GM23248 (cell line): ENCODE measurements at regions not wholly inside any gene's neighbourhood (a gene's known extent, or its start where the extent isn't known, plus 50 kb on each side); places are given as distances from the start of the nearest gene placed in this dataset.

ENCODE experiments used
- DNase-seq: peaks from one replicate; pipeline ENCODE4 v3.0.0-alpha.2; 2015
- H2AFZ ChIP-seq: fragments of 200-600 bp; sonication (generic); 2 replicates; pipeline ENCODE4 v1.6.1; 2016; ENCODE audit warnings: antibody characterized with exemption
- H3F3A ChIP-seq: fragments of 200-600 bp; sonication (generic); 2 replicates; pipeline ENCODE4 v1.6.1; 2016; ENCODE audit warnings: mild to moderate bottlenecking, antibody characterized with exemption, mixed run types; ENCODE audit not compliant: insufficient read depth
- H3K27ac ChIP-seq: fragments of 200-600 bp; sonication (generic); 2 replicates; pipeline ENCODE4 v1.5.1; 2016; ENCODE audit warnings: mild to moderate bottlenecking
- H3K27me3 ChIP-seq: fragments of 200-600 bp; sonication (generic); replicated peaks from 2 replicates; pipeline ENCODE4 v1.6.1; 2016; ENCODE audit warnings: mild to moderate bottlenecking; ENCODE audit not compliant: insufficient read depth
- H3K36me3 ChIP-seq: fragments of 200-600 bp; sonication (generic); 2 replicates; pipeline ENCODE4 v1.6.1; 2016; ENCODE audit warnings: low read depth, mild to moderate bottlenecking
- H3K4me1 ChIP-seq: fragments of 200-600 bp; sonication (generic); 2 replicates; pipeline ENCODE4 v1.6.1; 2016; ENCODE audit warnings: mild to moderate bottlenecking; ENCODE audit not compliant: insufficient read depth
- H3K4me2 ChIP-seq: fragments of 200-600 bp; sonication (generic); one replicate; pipeline ENCODE4 v1.6.1; 2016; ENCODE audit warnings: mild to moderate bottlenecking; ENCODE audit not compliant: unreplicated experiment
- H3K4me3 ChIP-seq: fragments of 200-600 bp; sonication (generic); 2 replicates; pipeline ENCODE4 v1.5.1; 2016; ENCODE audit warnings: mild to moderate bottlenecking
- H3K79me2 ChIP-seq: fragments of 200-600 bp; sonication (generic); 2 replicates; pipeline ENCODE4 v1.6.1; 2016; ENCODE audit warnings: mild to moderate bottlenecking; ENCODE audit not compliant: insufficient read depth
- H3K9ac ChIP-seq: fragments of 200-600 bp; sonication (generic); 2 replicates; pipeline ENCODE4 v1.6.1; 2016; ENCODE audit warnings: mild to moderate bottlenecking
- H3K9me2 ChIP-seq: fragments of 200-600 bp; sonication (generic); 2 replicates; pipeline ENCODE4 v1.6.1; 2016; ENCODE audit warnings: mixed run types, mild to moderate bottlenecking, moderate library complexity; ENCODE audit not compliant: insufficient read depth
- H3K9me3 ChIP-seq: fragments of 200-600 bp; sonication (generic); one replicate; pipeline ENCODE4 v1.6.1; 2017; ENCODE audit warnings: low read depth
- H4K20me1 ChIP-seq: fragments of 200-600 bp; sonication (generic); 2 replicates; pipeline ENCODE4 v1.6.0; 2016; ENCODE audit not compliant: insufficient read depth
- EZH2 ChIP-seq: fragments of 200-600 bp; sonication (generic); IDR thresholded peaks from 2 replicates; pipeline ENCODE4 v1.6.1; 2018; ENCODE audit warnings: antibody characterized with exemption, mild to moderate bottlenecking; ENCODE audit not compliant: insufficient read depth, poor library complexity, severe bottlenecking
- EZH2phosphoT487 ChIP-seq: fragments of 200-600 bp; sonication (generic); IDR thresholded peaks from 2 replicates; pipeline ENCODE4 v1.6.1; 2018; ENCODE audit warnings: antibody characterized with exemption, moderate library complexity, mild to moderate bottlenecking, low read depth; ENCODE audit not compliant: insufficient read depth
- WGBS, 2 experiments: methylation state at CpG; one replicate each; pipeline ENCODE4 v1.1.6; 2015 to 2017; ENCODE audit warnings: low lambda C conversion rate in 2 of 2, low coverage in 1 of 2; ENCODE audit errors: missing lambda C conversion rate in 2 of 2; 5-methylcytosine and 5-hydroxymethylcytosine counted together
- in situ Hi-C: fragments of 300-500 bp; cut with MboI; formaldehyde crosslinking; loops from 2 replicates; pipeline ENCODE4 v1.15.0; 2020

DNA sequence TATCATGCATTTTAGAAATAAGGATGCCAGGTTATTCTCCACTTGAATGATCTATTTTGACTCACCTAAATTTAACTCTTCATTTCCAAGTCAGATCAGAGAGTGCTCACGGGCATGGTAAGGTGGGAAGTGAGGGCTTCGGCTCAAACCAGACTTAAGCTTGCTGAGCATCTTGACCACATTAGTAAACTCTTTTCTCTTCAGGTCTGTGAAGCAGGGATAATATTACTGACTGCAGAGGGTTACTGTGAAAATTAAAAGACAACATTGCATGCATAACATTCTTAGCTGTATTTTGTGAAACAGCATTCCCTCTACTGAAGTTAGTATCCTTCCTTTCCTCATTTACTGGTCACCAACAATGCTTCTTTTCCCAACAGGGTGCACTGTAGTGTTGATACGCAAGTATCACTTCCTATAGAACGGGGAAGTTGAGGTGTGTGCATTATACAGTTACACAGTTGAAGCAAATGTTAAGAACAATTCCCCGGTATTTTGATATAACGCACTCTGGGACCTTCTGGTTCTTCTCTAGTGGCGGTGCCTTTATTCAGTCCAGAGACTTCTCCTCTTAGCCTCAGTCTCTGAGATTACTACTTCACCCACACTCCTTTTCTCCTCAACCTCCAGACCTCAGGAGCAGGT lies 74.1 kb upstream of the MNS1 start:
- H3K79me2 ChIP-seq: no peaks in the 10 kb centered on the region
- WGBS, 2 experiments: 81 to 85% methylated on average over 7 of the region's 7 CpGs
- no peak overlapping the region for H2AFZ ChIP-seq
- H4K20me1 ChIP-seq: no peaks in the 10 kb centered on the region
- no peak overlapping the region for H3K27ac ChIP-seq
- no peak overlapping the region for H3K9ac ChIP-seq
- no peak overlapping the region for H3K4me3 ChIP-seq
- H3K36me3 ChIP-seq: no peaks in the 10 kb centered on the region
- no peak overlapping the region for H3K4me2 ChIP-seq
- no peaks in the 10 kb centered on the region for H3K9me2 ChIP-seq
- in situ Hi-C loops: no loop called here
- H3K4me1 ChIP-seq: no peaks in the 10 kb centered on the region
- H3K27me3 ChIP-seq: no peaks in the 10 kb centered on the region
- DNase-seq: no peak
- TF ChIP-seq EZH2 (no peak), EZH2phosphoT487 (no peak)
- no peaks in the 10 kb centered on the region for H3F3A ChIP-seq
- no peaks in the 10 kb centered on the region for H3K9me3 ChIP-seq

DNA sequence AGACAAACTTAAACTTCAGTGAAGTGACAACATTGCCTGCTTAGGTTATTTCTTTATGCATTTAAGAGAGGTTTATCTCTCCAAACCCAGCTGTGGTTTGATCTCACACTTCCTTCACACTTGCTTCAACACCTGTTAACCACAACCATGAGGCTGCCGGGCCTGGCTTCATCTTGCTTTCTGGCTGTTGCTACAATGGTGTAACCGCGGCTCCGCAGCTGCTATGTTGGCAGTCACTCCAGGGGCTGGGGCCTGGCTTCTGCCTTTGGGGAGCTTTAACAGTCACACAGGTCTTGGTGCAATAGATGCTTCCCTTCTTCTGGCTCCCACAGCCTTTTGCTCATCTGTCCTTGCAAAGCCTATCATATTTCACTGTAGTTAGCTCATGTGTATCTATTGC lies 72.9 kb upstream of the MNS1 start:
- DNase-seq: no peak
- Histone ChIP-seq H3K4me3 (no peak overlapping the region), H3K9me3 (no peaks in the 10 kb centered on the region), H3K4me1 (no peaks in the 10 kb centered on the region), H3K9me2 (no peaks in the 10 kb centered on the region), H3K27me3 (no peaks in the 10 kb centered on the region), H4K20me1 (no peaks in the 10 kb centered on the region), H3K27ac (no peak overlapping the region), H3K4me2 (no peak overlapping the region), H3K9ac (no peak overlapping the region), H2AFZ (no peak overlapping the region), H3F3A (no peaks in the 10 kb centered on the region), H3K79me2 (no peaks in the 10 kb centered on the region), H3K36me3 (no peaks in the 10 kb centered on the region)
- no peak for TF ChIP-seq EZH2
- no peak for TF ChIP-seq EZH2phosphoT487
- 60 to 62% methylated on average over 4 of the region's 4 CpGs for WGBS, 2 experiments
- in situ Hi-C loops: no loop called here

DNA sequence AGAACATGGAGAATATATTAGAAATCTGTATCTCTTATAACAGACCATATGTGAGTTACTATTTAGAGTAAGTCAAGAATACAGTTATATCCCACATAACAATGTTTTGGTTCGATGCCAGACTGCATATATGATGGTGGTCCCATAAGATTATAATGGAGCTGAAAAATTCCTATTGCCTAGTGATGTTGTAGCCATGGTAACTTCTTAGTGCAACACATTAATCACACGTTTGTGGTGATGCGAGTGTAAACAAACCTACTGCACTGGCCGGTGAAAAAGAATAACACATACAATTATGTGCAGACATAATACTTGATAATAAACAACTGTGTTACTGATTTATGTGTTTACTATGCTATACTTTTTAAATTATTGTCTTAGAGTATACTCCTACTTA lies 69.8 kb upstream of the MNS1 start:
- WGBS, 2 experiments: 63 to 65% methylated on average over 4 of the region's 4 CpGs
- Histone ChIP-seq H3F3A (no peaks in the 10 kb centered on the region), H3K79me2 (no peaks in the 10 kb centered on the region), H3K4me3 (no peak overlapping the region), H3K9ac (no peak overlapping the region), H3K9me2 (no peaks in the 10 kb centered on the region), H3K4me1 (no peaks in the 10 kb centered on the region), H2AFZ (no peak overlapping the region), H3K36me3 (no peaks in the 10 kb centered on the region), H3K27ac (no peak overlapping the region), H4K20me1 (no peaks in the 10 kb centered on the region), H3K27me3 (peaks cover 14% of the 10 kb centered on the region), H3K9me3 (no peaks in the 10 kb centered on the region), H3K4me2 (no peak overlapping the region)
- TF ChIP-seq EZH2phosphoT487 (no peak), EZH2 (no peak)
- in situ Hi-C loops: no loop called here
- DNase-seq: no peak

- peaks cover 14% of the 10 kb centered on the region for H3K27me3 ChIP-seq
- no peaks in the 10 kb centered on the region for H3K9me3 ChIP-seq
- no peaks in the 10 kb centered on the region for H3F3A ChIP-seq
- in situ Hi-C loops: no loop called here
- no peaks in the 10 kb centered on the region for H3K9me2 ChIP-seq
- no peak overlapping the region for H3K4me2 ChIP-seq
- H2AFZ ChIP-seq: no peak overlapping the region
- H4K20me1 ChIP-seq: no peaks in the 10 kb centered on the region
- H3K36me3 ChIP-seq: no peaks in the 10 kb centered on the region
- no peak for TF ChIP-seq EZH2
- TF ChIP-seq EZH2phosphoT487: no peak
- H3K4me1 ChIP-seq: no peaks in the 10 kb centered on the region
- no peak overlapping the region for H3K4me3 ChIP-seq
- H3K79me2 ChIP-seq: no peaks in the 10 kb centered on the region
- WGBS, 2 experiments: 21 to 24% methylated on average over 2 of the region's 2 CpGs
- DNase-seq: no peak
- no peak overlapping the region for H3K27ac ChIP-seq
- H3K9ac ChIP-seq: no peak overlapping the region
Observed at GRCh38 chr15:56533731-56534403, 68.9 kb upstream of the MNS1 start.
